GM20431 (cell line): ENCODE measurements at regions not wholly inside any gene's neighbourhood (a gene's known extent, or its start where the extent isn't known, plus 50 kb on each side); places are given as distances from the start of the nearest gene placed in this dataset.

Experiments
- in situ Hi-C: fragments of 300-500 bp; cut with MseI, MboI; formaldehyde crosslinking; loops from one replicate; pipeline ENCODE4 v1.15.0; 2020; ENCODE audit warnings: low sequenced_read_pairs; ENCODE audit not compliant: unreplicated experiment

- in situ Hi-C loops: no loop called here
Measured at GRCh38 chr15:29885183-29885582, 62.9 kb upstream of the TJP1 start.

- in situ Hi-C loops: no loop called here
Measured at GRCh38 chr15:29883126-29883525, 60.9 kb upstream of the TJP1 start.

- in situ Hi-C loops: no loop called here
Measured at GRCh38 chr15:29880886-29881285, 58.6 kb upstream of the TJP1 start.

DNA sequence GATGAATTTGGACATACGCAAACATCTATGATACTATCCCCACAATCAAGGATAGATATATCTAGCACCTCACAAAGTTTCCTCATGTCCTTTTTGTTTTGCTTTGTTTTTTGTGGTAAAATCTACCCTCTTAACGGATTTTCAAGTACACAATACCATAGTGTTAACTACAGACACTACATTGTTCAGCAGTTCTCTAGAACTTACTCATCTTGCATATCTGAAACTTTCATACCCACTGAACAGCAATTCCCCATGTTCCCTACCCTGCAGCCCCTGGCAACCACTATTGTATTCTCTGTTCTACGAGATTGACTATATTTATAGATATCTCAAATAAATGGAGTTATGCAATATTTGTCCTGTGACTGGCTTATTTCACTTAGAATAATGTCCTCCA, 58.1 kb upstream of the TJP1 start:
- in situ Hi-C loops: no loop called here

DNA sequence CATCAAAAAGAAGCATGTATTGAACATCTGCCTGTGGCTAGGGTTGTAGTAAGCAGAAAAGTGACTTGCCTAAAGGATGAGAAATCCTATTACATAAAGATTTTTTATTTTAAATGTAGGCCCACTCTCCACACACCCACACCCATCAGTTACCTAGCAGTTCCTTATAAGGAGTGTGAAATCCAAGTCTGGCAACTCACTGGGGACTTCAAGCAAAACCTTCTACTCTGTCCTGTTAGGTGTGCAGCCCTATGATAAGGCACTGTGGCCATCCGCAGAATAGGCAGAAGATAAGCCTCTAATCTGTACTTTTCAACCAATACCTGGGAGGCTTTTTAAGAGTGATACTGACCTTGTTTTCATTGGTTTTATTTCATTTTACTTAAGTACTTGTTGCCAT, 52.7 kb upstream of the TJP1 start:
- in situ Hi-C loops: no loop called here

DNA sequence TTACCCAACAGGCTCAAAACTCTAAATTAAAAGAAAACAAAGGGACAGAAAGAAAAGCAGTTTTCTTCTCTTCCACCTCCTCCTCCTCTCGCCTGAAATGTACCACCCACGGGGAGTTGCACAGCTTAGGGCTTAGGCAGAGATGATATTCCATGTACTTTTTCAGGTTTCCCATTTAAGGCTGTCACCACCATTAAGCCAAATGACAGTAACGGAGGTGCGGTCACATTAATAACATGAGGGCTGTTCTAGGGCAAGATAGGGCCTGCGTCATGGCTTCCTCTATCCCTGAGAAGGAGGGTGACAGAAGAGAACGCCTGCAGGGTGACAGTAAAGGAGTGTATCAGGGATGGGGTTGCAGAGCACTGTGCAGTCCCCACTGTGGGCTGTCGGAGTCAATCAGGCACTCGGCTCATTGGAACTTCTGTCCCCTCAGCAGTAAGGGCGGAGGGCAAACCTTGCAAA, 51.7 kb upstream of the TJP1 start:
- in situ Hi-C loops: no loop called here

DNA sequence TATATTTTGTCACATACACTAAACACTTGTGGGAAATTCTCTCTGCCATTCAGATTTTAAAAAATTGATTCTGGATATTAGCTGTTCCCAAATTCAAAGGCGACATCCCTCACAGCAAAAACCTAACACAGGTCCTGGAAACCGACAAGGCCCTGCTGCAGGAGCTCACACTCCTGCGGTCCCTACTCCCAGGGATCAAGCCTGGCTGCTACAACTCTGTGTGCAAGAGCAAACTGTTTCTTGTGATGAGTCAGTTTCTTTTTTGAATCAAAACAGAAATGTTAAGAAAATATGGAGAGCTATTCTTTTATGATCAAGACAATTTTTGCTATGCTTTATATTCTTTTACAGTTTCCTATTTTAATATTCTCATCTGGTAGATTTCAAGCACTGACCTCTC, 51.0 kb upstream of the TJP1 start:
- in situ Hi-C loops: no loop called here

GRCh38 chr15:29872716-29873115, 50.4 kb upstream of the TJP1 start:
- in situ Hi-C loops: no loop called here
